Activated T-cell treated with anti-CD3 and anti-CD28 coated beads for 1 hour (primary cell): ENCODE measurements at regions not wholly inside any gene's neighbourhood (a gene's known extent, or its start where the extent isn't known, plus 50 kb on each side); places are given as distances from the start of the nearest gene placed in this dataset.
"Not testable (repeated sequence)": the region's sequence is repeated elsewhere in the genome, so short reads cannot be mapped to it uniquely, and the experiment has no call there.

Experiments
- DNase-seq: peaks from one replicate; pipeline ENCODE4 v3.0.0-alpha.2; 2020; ENCODE audit warnings: low read depth

DNA sequence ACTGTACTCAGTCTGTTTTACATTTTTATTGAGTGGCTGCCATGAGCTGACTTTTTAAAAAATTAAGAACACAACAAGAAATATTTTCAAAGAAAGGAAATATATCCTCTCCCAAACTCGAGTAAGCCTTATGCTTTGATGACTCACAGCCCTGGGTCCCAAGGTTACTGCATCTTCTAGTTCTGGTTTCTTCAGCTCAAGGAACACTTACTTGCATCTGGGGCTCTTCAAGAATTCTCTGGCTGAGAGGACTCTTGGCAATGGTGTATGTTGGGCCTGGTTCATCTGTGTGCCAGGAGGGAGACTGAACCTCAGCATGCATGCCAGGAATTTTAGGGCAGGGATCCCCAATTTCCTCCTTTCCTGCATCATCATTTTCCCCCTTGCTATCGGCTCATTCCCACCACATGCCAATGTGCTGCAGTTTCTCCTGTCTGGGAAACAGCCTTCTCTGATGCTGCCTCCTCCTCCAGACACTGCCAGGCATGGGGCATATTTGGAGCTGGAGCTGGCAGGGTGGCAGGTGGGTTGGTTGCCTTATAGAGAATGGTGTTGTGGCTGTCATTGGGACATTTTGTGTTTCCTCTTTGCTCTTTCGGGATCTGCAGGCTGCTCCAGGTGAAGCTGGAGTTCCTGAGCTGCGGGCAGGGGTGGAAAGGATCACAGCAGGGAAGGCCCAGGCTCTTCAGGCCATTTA lies 192.2 kb upstream of the HS6ST1 start:
- DNase-seq = no peak

DNA sequence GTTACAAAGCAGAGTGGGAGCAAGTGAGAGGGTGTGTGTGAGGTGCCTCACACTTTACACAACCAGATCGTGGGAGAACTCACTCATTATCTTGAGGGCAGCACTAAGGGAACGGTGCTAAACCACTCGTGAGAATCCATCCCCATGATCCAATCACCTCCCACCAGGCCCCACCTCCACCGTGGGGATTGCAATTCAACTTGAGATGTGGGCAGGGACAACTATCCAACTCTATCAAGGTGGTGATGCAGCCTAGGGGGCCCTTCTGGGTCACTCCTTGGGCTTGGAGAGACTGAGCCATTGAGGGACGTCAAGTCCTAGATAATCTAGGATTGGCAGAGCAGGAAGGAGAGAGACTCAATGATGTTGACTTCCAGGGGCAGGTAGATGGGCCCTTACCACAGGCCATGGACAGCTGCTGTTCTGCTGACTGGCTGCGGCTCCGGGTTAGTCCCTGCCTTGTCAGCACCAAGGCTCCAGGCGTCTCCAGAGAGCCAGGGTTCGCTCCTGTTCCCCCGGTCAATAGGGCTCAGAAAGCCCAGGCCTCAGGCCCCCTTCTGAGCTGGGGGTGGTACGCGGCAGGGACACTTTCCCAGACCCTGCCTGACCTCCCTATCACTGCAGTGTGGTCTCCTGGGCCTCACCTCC lies 193.2 kb upstream of the HS6ST1 start:
- no peak for DNase-seq

DNA sequence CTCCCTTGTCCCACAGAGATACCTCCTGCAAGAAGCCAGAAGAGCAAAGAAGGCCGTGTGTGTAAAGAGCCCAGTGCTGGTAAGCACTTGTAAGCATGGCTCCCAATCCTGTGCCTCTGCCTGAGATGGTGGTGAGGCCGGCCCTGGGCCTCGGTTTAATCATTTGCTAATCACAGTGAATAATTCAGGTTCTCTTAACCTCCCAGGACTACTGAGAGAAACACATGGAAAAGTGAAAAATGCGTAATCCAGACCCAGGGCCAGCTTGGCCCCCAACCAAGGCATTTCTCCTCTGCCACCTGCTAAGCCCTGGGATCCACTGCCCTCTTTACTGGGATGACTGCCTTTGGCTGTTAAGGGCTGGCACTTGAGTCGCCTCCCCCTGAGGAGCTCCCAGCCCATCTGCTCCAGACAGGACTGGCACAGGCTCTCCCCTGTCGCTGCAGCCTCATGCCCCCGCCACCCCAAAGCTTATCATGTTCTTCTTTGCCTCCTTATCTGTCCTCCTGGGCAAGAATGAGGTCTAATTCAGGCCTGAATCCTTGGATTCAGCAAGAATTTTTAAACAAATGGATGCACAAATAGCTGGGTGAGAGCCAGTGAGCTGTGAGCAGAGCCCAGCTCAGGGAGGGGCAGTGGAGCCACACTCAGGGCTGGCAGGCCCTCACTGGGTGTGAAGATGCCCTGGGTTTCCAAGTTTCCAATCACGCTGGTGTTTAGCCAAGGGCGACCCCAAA lies 193.9 kb upstream of the HS6ST1 start:
- DNase-seq = no peak

GRCh38 chr2:128513116-128513960 lies 194.7 kb upstream of the HS6ST1 start:
- DNase-seq = no peak

DNA sequence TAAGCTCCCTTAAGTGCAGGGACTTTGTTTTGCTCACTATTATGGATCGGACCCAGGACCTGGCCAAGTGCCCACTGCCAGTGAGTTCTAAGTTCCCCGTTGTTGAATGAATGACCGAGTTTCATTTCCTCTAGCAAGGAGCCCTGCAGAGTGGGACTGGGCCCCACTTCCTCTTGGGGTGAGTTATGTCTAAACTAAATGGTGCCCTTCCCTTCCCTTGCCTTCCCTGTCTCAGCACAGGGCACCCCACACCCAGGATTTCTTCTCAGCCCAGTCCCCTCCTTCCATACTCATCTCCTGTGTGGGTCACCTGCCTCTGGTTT lies 195.3 kb upstream of the HS6ST1 start:
- no peak for DNase-seq

DNA sequence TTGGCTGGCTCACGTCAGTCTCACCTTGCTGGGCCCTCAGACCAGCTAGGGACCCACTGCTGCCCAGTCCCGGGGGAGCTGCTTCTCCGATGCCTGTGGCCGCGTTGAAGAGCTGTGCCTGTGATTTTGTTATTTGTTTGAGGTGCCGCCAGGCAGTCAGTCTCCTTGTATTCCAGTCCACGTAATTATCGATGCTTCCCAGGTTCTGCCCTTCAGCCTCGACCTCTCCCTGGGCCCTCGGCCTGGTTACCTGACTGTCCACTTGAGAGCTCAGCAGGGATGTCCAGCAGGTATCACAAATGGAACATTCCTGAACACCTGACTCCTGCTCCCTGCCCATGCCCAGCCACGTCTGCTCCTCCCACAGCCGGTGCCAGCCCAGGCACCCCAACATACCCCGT lies 195.9 kb upstream of the HS6ST1 start:
- DNase-seq = no peak

DNA sequence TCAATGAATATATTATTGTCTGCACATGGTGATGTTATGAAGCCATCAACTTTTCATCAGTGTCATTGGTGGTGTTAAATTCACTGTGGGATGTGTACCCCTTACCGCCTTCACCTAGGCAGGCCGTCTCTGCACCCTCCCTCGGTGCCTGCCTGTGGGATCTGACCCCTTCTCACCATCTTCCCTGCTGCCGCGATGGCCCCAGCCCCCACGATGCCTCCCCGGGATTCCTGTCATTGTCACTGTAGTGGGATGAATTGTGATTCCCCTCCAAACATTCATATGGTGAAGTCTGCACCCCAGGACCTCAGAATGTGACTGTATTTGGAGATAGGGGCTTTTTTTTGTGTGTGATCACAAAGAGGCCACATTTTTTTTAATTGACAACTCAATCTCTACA lies 198.3 kb upstream of the HS6ST1 start:
- DNase-seq = no peak

- not testable (repeated sequence) for DNase-seq
Observed at GRCh38 chr2:128519028-128519427, 200.4 kb upstream of the HS6ST1 start.

- no peak for DNase-seq
Observed at GRCh38 chr2:128519517-128520215, 201.0 kb upstream of the HS6ST1 start.

DNA sequence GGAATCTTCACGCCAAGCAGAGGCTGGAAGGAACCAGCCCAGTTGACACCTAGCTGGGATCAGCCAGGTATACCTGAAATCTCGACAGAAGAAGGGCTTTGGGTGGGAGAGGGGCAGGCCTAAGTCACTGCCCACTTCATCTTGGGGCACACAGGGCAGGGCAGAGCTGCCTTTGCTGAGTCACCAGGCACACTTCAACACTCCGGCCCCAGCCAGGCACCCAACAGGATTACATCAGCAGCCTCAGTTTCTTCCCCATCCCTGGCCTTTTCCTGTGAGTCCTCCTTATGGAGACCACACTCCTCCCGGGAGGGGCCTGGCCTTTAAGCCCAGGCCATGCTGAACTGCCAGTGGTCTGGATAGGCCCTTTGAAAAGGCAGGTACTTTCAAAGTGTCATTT lies 201.7 kb upstream of the HS6ST1 start:
- no peak for DNase-seq

GRCh38 chr2:128520791-128521190 lies 202.1 kb upstream of the HS6ST1 start:
- DNase-seq = no peak

GRCh38 chr2:128521482-128521881 lies 202.8 kb upstream of the HS6ST1 start:
- no peak for DNase-seq

GRCh38 chr2:128522829-128523228 lies 204.2 kb upstream of the HS6ST1 start:
- no peak for DNase-seq

GRCh38 chr2:128523457-128523856 lies 204.8 kb upstream of the HS6ST1 start:
- DNase-seq = no peak

DNA sequence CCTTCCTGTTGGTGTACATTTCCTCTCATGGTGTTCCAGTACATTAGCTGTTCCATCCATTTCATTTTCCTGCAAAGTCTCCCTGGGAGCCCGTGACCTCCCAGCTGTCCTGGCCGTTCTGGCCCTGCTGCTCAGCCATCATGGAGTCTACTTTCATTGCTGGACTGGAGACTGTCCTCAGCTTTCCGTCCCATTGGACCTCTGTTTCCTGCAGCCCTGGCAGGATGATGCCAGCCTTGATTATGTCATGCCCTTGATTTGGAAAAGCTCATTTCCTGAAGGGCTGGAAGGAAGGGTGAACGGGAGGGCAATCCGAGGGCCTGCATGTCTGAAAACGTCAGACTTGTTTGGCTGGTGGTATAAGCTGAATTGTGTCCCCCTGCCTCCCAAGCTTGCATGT lies 205.5 kb upstream of the HS6ST1 start:
- no peak for DNase-seq

DNA sequence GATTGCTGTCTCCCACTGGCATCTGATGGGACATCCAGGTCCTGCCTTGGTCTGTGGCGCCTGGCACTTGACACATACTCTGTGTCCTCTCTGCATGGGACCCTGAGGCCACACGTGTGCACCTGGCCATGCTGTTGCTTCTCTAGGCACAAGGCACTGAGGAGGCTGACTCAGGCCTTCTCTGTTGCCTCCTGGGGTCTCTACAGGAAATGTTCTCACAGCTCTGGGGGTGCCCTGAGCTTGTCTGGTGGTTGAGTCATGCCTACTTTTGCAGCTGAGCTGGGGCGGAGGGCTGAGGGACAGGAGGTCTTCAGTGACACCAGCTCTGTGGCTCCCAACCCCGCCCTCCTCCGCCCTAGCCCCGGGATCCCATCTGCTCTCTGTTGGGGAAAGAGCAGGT lies 207.0 kb upstream of the HS6ST1 start:
- DNase-seq = no peak

DNA sequence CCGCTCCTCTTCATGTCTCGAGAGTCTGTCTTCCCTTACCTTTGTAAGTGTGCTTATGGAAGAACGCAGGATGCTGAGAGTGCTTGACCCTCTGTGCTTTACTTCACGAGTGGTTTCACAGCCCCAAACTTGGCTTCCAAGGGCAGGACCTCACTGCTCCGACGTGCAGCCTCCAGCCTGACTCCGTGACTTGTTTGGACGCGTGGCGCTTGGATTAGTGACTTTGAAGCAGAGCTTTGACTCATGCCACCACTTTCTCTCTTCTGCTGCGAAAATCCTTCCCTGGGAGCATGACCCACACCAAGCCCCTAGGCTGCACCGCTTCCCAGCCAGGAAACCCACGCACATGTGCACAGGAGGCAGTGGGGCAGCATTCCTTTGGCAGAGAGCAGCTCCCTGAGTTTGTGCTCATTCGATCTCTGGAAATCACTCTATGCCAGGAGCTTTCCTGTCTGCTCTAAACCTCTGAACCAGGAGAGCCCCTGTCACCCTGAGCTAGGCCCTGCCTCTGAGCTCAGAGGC lies 207.8 kb upstream of the HS6ST1 start:
- DNase-seq = no peak

- DNase-seq = no peak
Observed at GRCh38 chr2:128528133-128528532, 209.5 kb upstream of the HS6ST1 start.

DNA sequence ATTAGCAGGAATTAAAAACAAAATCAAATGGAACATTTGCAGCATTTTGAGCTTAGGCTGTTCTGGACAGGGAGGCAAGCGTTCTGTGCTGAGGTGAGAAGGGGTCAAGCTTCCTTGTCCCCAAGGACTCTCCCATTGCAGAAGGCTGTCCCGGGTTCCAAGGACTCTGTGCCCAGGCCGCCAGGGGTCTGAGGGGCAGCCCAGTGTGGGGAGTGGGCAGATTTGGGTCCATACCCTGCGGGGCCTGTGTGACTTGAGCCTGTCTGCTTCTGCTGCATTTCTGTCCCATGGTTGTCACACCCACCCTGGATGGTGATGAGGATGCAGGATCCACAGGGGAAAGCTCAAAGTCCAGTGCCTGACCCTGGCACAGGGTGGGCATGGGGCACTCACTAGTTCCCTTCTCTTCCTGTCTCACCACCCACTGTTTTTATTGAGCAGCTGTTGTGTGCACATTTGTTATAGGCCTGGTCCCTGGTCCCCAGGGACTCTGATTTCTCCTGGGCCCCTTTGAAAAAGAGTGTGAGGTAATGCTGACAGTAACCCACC lies 211.4 kb upstream of the HS6ST1 start:
- no peak for DNase-seq

DNA sequence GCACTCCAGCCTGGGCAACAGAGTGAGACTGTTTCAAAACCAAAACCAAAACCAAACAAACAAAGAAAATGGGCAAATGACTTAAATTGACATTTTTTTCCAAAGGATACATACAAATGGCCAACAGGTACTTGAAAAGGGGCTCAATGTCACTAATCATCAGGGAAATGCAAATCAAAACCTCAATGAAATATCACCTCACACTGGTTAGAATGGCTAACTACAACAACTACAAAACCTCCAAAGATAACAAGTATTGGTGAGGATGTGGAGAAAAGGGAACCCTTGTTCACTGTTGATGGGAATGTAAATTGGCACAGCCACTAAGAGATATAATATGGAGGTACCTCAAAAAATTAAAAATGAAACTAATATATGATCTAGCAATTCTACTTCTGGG lies 213.2 kb upstream of the HS6ST1 start:
- no peak for DNase-seq

DNA sequence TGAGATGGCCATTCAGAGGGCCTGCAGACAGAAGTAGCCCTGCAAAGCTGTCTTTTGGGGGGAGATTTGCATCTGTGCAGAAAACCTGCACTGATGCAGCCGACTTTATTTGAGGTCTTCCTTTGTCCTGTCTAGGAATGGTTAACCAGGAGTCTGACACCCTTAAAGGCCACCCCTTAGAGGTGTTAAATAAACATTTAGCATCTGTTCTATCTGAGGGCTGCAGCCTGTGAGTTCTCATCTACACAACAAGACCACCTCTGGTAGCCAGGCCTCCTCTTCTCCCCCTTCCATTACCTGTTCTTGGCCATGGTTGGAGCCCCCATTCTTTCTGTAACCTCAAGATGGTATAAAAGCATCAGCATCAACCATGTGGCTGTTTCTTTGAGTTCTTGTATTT lies 214.4 kb upstream of the HS6ST1 start:
- no peak for DNase-seq
